ENCODE measurements at regions not wholly inside any gene's neighbourhood (a gene's known extent, or its start where the extent isn't known, plus 50 kb on each side); places are given as distances from the start of the nearest gene placed in this dataset.

DNA sequence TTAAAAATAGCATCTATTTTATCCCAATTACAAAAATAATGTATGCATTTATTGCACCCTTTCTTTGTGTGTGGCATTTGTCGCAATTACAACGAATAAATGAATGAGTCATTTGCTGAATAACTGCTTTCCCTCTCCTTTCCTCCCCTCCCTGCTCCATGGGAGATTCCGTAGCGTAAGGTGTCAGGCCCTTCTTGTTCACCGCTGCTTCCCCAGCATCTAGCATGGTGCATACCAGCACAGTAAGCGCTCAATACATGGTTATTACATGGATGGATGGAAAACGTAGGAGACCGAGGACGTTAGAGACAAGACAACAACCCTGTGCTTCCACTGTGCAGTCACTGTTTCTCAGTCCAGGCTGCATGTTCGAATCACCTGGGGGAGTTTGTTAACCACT is 336.0 kb upstream of the EEF2KMT start:
- DNase-seq (ENCODE audit: low read depth in 3 of 3, low spot score in 1 of 3): no peak

DNA sequence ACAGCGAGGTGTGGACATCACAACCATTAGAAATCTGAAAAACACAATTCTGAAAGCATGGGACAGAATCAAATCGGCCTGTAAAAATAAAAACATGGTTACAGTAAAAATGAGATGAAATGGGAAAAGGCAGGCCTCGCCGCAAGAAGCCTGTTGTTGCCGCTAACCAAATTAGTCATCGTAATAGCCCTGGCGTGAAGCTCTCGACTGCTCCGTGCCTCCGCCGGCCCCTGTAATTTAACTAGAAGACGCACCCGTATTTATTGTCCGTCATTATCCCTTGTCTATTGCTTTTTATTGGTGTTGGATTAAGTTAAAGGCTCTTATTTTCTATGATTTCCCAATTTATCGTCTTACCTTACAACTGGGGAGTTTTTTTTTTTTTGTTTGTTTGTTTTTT is 334.6 kb upstream of the EEF2KMT start:
- no peak for DNase-seq (ENCODE audit: low read depth in 3 of 3, low spot score in 1 of 3)

DNA sequence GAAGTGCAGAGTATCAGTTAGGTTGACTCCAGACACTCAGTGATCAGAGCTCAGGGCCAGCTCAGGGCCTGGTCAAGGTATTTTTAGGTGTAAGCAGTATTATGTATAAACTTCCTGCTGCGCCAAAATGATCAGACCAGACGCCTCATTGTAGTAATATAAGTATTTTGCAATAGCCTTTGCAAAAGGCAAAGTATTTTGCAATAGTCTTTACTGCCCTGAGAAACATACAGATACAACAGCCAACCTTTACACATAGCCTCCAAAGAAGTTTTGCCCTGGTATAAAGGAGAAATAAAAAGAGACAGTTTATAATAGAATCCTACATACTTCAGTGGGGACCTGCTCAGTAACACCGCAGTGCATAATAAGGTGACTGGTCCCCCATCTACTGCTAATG is 333.0 kb upstream of the EEF2KMT start:
- no peak for DNase-seq (ENCODE audit: low read depth in 3 of 3, low spot score in 1 of 3)

DNA sequence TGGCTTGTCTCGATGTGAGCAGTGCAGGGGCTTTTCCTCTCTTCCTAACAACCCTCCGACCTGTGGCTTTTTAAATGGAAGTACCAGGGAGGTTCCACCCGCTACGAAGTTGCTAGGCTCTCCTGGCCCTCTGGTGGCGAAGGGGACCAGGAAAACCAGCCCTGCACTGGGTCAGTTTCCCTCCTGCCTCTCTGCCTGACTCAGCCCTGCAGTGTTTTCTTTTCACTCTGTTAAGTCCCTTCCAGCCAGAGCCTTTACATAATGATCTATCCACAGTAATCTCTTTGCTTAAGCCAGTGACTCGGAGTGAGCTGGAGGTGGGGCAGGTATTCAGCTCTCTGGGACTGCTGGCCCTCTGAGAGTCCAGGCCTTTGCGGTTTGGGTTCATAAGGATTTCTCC is 331.3 kb upstream of the EEF2KMT start:
- DNase-seq (ENCODE audit: low read depth in 3 of 3, low spot score in 1 of 3): no peak

DNA sequence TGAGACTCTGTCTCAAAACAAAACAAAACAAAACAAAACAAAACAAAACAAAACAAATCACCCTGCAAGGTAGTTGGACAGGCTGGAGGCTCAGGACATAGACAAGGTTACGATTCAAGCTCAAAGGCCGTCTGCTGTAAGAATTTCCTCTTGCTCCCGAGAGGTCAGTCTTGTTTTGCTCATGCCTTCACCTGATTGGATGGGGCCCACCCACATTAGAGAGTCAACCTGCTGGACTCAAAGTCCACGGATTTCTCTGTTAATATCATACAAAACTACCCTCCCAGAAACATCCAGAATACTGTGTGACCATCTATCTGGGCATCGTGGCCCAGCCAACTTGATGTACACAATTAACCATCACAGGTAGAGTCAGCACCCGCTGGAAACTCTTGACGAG is 330.0 kb upstream of the EEF2KMT start:
- no peak for DNase-seq (ENCODE audit: low read depth in 3 of 3, low spot score in 1 of 3)

DNA sequence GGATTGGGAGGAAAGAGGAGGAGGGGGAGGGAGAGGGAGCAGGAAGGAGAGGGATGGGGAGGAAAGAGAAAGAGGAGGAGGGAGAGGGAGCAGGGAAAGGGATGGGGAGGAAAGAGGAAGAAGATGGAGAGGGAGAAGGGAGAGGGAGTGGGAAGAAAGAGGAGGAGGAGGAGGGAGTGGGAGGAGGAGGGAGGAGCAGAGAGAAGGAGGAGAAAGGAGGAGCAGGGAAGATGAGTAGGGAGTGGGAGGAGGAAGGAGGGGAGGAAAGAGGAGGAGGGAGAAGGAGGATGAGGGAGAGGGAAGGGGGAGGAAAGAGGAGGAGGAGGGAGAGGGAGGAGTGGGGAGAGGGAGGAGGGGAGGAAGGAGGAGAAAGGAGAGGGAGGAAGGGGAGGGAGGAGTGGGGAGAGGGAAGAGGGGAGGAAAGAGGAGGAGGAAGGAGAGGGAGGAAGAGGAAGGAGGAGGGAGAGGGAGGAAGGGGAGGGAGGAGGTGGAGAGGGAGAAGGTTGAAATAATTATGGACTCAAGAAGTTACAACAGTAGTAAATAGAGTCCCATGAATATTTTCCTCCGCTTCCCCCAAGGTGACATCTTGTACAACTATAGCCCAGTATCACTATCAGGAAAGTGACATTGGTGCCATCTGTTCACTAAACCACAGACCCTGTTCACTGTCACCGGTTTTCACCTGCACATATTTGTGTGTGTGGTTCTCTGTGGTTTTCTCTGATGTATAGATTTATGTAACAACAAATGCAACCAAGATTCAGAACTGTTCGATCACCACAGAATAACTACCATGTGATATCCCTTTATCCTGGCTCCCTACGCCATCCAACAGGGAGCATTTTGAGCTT is 325.3 kb upstream of the EEF2KMT start:
- no peak for DNase-seq (ENCODE audit: low read depth in 3 of 3, low spot score in 1 of 3)

DNA sequence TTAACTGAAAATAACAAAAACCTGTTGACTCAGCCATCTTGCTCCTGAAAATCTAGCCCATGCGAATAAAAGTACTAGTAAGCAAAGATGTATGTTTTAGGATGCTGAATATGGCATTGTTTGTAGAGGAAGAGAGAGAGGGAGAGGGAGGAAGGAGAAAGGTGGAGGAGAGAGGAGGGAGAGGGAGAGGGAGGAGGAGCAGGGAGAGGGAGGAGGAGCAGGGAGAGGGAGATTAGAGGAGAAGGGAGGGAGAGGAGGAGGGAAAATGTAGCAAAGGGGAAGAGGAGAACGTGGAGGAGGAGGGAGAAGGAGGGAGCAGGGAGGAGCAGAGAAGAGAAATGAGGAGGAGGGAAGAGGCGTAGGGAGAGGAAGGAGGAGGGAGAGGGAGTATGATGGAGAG is 324.5 kb upstream of the EEF2KMT start:
- no peak for DNase-seq (ENCODE audit: low read depth in 3 of 3, low spot score in 1 of 3)

DNA sequence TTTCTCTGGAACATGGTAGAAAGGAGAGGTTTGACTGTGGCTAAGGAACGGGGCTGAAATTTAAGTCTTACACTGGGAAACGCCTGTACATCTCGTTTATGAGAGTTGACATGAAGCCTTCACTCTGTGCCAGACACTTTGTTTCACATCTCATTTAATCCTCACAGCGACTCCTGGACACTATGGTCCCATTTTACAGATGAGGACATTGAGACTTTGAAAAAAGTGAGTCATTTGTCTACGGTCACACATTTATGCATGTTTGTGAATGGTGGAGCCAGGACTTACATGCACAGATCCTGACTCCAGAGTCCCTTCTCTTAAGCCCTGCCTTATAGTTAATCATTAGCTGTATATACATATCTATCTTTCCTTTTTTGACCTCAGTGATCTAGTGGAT is 318.4 kb upstream of the EEF2KMT start:
- no peak for DNase-seq (ENCODE audit: low read depth in 3 of 3, low spot score in 1 of 3)

DNA sequence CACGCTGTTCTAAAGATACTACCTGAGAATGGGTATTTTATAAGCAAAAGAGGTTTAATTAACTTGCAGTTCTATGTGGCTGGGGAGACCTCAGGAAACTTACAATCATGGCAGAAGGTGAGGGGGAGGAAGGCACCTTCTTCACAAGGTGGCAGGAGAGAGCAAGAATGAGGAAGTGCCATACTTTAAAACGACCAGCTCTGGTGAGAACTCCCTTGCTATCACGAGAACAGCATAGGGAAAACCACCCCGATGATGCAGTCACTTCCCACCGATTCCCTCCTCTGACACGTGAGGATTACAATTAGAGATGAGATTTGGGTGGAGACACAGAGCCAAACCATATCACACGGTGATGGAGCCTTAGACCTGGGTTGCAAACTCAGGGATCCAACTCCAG is 317.5 kb upstream of the EEF2KMT start:
- DNase-seq (ENCODE audit: low read depth in 3 of 3, low spot score in 1 of 3): no peak

DNA sequence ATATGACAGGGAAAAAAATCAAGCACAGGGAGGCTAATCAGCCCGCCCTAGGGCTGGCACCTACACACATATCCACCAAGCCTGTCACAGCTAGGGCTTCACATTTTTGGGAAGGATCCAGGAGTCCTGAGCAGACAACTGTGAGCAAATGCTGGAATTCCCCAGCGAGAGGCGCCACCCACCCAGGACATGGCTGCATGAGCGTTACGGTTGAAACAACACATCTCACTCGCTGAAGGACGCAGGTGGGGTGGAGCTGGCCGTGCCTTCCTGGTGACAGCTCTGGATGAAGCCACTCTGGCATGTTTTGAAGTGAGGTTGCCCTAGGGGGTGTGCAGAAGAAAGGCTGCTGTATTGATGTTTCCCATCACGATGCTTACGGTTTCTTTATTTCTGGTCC is 315.1 kb upstream of the EEF2KMT start:
- no peak for DNase-seq (ENCODE audit: low read depth in 3 of 3, low spot score in 1 of 3)

DNA sequence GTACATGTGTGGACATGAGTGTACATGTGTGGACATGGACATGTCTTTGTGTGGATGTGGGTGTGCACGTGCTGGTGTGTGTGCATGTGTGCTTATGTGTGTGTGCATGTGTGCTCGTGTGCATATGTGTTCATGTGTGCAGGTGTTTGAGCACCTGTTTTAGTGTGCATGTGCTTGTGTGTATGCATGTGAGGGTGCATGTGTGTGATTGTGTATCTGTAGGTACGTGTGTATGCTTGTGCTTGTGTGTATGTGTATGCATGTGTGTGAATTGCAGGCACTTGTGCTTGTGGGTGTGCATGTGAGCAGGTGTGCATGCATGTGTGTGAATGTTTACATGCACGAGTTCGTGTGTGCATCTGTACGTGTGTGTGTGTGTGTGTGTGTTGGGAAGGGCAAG is 300.6 kb upstream of the EEF2KMT start:
- no peak for DNase-seq (ENCODE audit: low read depth in 3 of 3, low spot score in 1 of 3)

DNA sequence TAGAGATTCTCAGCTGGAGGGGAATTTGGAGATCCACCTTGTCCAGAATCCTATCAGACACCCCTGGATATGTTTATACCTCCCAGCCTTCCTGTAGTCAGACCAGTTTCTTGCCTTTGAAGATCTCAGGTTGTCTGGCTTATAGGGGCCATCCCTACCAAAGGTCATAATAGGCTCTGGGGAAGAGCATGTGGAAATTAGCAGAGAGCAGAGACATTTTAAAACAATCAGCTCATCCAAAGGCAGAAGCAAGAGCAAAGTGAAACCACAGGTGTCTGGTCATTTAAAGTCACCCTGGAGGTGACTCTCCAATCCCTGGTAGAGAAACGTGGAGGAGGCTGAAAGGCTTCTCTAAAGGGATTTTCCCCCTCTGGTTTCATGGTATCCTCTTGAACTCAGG is 299.3 kb upstream of the EEF2KMT start:
- no peak for DNase-seq (ENCODE audit: low read depth in 3 of 3, low spot score in 1 of 3)

DNA sequence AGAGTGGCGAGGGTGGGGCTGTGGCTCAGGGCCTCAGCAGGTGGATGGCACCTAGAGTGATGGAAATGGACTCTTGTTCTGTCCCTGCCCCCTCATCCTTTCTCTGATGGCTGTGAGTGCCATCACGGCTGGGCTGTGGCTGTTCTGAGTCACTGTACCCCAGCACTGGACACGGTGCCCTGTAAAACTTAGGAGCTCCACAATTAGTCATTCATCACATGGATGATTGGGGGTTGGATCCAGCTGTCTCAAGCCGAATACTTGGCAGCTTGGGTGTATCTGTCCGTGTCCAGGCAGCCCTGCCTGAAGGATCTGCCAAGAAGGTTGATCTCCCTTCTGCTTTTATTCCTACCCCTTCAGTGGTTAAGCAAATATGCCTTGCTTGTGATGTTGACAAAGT is 295.5 kb upstream of the EEF2KMT start:
- no peak for DNase-seq (ENCODE audit: low read depth in 3 of 3, low spot score in 1 of 3)

DNA sequence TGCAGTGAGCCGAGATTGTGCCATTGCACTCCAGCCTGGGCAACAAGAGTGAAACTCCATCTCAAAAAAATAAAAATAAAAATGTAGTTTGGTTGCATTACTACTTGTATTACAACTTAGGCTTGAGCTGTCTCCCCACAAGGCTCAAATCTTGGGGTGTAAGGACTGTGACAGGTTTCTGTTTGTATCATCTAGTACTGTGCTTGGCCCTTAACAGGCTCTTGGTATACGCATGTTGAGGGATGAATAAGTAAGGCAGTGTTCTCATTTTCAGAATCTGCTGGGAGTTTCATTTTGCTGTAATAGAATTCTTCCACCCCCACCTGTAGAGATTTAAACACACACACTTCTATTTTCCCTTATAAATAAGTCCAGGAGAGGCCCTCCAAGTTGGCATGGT is 289.4 kb upstream of the EEF2KMT start:
- no peak for DNase-seq (ENCODE audit: low read depth in 3 of 3, low spot score in 1 of 3)

DNA sequence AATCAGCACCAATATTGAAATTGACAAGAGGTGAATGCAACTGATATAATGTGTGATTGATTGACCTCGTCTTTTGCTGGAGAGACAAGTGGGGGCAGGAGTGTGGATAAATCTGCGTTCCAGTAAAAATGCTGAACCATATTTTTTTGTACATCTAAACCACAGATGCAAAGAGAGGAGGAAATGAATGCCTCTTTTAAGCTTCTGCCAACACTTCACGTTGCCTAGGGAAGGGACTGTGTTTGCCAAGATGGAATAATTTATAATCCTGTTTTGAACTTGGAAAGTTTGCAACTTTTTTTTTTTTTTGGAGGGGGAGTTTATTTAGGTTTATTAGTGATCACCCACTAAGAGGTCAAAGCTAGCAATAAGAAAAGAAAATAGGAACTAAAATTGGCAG is 288.2 kb upstream of the EEF2KMT start:
- DNase-seq (ENCODE audit: low read depth in 3 of 3, low spot score in 1 of 3): no peak

DNA sequence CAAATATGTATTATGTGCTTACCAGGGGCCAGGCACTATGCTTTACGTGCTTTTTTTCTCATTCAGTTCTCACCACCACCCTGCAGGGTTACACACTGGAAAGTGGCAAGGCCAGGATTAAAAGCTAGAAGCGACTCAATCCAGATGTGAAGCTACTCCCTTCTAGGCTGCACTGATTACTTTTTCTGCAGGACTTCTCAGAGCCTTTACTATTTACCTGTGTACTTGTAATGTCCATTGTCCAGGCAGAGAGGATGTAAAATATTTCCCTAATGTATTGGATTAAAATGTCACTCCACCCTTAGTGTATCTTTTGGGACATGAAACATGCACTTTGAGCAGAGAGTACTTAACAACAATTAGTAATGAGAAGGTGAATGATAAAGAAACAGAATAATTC is 287.5 kb upstream of the EEF2KMT start:
- no peak for DNase-seq (ENCODE audit: low read depth in 3 of 3, low spot score in 1 of 3)

DNA sequence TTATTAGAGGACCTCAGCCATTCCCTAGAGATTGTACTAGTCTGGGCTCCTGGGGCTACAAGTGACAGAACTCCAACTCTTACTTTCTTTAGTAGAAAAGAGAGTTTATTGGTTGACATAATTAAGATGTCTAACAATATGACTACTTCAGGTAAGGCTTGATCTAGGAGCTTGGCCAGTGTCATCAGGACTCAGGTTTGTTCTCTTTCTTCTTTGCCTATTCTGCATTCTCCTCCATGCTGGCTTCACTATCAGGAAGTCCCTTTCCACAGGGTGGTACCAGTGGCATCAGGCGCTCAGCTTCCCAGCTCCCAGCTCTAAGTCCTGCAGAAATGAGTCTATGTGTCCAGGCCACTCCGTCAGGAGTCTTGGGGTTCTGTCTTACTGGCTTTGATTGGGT is 286.1 kb upstream of the EEF2KMT start:
- DNase-seq (ENCODE audit: low read depth in 3 of 3, low spot score in 1 of 3): no peak

DNA sequence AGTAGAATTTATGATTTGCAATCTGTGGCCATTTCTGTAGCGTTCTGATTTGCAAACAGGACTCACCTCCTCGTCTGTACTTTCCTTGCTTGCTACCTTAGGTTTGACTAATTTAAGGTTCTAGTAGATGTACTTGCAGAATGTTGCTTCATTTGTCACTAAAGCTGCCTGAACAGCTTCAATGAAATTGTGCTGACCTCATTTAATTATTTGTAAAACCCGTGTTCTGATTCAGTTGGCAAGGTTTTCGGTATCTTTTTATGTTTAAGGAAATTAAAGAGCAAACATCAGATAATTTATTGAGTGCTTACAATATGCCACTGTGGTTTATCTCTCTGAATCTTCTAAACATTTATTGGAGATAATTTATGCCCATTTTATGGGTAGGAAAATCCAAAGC is 284.9 kb upstream of the EEF2KMT start:
- DNase-seq (ENCODE audit: low read depth in 3 of 3, low spot score in 1 of 3): no peak

DNA sequence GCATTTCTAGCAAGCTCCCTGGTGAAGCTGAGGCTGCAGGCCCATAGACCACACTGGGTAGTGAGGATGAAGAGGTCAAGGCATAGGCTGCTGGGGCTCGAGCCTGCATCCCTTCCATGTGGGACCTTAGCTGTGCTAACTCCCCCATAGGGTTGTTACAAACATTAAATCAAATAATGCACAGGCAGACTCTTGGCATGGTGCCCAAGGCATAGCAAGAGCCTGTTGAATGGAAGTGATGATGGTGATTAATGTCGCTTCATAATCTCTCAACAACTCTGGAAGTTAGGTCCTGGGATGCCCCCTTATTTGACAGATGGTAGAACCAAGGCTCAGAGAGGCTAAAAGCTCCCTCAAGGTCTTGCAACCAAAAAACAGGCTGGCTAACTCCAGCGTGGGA is 283.9 kb upstream of the EEF2KMT start:
- DNase-seq (ENCODE audit: low read depth in 3 of 3, low spot score in 1 of 3): no peak

DNA sequence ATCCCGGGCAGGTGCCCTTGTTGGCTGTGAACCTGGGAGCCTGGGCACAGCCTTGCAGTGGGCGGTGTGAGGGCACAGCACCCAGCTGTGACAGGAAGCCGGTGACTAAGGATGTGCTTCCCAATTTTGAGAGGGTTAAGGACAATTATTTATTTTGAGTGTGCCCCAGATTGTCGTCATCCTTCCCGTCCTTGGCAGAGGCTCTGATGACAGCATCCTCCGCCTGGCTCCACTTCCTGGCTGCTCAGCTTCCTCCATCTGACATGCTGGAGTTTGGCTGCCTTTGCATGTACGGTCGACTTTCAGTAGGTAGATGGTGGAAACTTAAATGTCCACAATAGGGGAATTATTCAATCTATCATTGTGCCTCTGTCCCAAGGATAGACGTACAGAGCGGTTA is 282.4 kb upstream of the EEF2KMT start:
- DNase-seq (ENCODE audit: low read depth in 3 of 3, low spot score in 1 of 3): no peak

DNA sequence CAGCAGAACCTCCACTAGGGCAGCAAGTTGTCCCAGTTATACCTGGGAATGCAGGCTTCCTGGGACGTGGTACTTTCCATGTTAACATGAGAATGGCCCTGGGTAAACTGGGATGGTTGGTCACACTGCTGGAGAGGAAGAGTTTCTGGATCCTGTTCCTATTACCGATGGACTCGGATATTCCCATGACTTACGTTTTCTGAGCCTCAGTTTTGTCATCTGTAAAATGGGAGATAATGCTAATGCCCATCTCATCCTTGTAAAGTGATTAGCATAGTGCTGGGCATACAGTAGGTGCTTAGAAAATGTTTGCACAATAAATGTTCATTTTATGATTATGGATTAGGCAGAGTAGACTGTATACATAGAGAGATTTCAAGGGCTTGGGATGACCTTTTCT is 280.9 kb upstream of the EEF2KMT start:
- DNase-seq (ENCODE audit: low read depth in 3 of 3, low spot score in 1 of 3): no peak

DNA sequence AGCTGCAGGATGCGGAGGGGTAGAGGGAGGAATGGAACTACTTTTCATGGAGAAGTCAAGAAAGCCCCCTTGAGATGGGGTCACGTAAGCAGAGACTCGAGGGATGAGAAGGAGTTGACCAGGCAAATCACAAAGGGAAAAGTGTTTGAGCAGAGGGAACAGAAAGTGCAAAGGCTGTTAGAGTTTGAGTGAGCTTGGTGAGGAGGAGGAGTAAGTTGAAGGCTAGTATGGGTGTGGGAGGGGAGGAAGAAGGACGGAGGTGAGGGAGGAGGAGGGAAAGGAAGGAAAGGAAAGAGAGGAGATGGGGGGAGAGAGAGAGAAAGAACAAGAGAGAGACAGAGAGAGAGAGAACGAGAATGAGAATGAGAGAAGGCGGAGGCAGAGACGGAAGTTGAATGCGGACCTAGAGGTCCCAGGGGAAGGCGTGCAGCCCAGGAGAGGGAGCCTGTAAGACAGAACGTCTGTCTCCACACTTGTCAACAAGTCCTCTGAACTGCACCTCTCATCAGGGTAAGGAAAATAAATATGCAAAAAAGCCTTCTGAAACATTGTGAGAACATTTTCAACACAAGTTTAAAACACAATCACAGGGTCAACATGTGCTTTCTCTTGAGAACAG is 279.8 kb upstream of the EEF2KMT start:
- DNase-seq (ENCODE audit: low read depth in 3 of 3, low spot score in 1 of 3): no peak

DNA sequence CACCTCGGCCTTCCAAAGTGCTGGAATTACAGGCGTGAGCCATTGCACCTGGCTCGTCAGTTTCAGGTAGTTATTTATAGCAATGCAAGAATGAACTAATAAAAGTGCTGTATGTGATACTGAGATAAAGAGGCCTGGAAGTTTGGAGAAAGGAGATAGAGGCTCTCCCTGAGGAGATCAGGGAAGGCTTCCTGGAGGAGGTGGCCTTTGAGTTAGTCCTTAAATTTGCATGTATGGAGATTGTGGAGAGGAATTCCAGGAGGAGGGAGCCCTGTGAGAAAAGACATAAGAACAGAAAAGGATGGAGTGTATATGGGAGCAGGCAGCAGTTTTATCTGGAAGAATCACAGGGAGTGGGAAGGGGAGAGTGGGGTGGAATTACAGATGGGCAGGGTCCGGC is 276.6 kb upstream of the EEF2KMT start:
- DNase-seq (ENCODE audit: low read depth in 3 of 3, low spot score in 1 of 3): no peak
